Hematopoietic multipotent progenitor cell treated with erythropoietin and hydrocortisone succinate and interleukin-3 and kit ligand, for 8 days (in vitro differentiated cells): ENCODE measurements at regions not wholly inside any gene's neighbourhood (a gene's known extent, or its start where the extent isn't known, plus 50 kb on each side); places are given as distances from the start of the nearest gene placed in this dataset.
"Not testable (repeated sequence)": the region's sequence is repeated elsewhere in the genome, so short reads cannot be mapped to it uniquely, and the experiment has no call there.

Experiments used
- DNase-seq: peaks from one replicate; pipeline ENCODE4 v3.0.0-alpha.2; 2015

DNA sequence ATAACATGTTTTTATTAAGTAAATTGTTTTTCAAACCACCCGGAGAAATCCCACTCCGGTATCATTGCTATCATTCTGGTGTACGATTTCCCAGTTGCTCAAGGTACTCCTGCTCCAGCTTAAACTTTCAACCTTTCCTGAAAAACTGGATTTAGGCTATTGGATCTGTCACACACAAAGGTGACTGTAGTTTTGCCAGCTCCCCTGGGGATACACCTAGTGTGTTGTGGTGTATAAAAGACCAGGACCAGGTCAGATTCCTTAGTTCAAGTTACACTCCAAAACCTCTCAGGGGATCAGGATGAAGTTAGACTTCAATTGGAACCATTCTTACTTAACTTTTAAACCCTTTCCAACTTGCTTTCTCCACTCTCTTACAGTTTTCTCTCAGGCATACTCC, 303.9 kb downstream of the NOVA1 start:
- DNase-seq, result no peak

DNA sequence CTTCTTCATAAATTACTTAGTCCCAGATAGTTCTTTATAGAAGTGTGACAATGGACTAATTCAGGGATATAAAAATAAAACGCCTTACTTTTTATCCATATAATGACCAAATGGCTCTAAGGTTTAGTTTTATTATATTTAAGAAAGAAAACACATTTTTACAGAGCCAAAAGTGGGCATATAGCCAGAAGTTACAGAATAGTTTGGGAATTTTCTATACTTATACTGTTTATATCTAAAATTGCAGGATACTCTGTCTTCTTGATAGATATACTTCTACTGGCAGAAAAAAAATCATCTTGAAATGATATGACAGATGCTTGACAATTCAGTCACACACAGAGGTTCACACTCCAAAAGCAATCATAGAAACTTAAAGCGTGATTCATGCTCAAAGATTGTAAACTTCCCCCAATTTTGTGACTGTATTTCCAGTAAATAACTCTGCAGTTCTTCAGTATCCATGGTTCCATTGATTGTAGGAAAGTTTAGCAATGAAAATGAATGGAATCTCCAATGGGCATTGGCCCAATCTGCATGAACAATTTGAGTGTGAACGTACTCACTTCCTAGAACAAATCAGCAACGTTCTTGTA, 307.8 kb downstream of the NOVA1 start:
- DNase-seq, result no peak

DNA sequence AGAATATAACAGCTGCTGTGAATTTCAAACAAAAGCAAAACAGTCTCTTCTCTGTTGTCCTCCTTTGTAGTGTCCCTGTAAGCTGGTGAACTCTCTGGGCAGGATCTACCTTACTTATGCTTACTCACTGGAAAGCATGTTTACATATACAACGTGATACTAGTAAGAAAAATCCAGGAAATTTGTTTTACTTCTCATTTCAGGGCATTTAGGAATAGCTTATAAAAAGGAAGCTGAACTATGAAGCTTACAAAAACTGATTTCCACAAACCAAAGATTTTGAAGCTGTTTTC, 311.0 kb downstream of the NOVA1 start:
- DNase-seq, result no peak

DNA sequence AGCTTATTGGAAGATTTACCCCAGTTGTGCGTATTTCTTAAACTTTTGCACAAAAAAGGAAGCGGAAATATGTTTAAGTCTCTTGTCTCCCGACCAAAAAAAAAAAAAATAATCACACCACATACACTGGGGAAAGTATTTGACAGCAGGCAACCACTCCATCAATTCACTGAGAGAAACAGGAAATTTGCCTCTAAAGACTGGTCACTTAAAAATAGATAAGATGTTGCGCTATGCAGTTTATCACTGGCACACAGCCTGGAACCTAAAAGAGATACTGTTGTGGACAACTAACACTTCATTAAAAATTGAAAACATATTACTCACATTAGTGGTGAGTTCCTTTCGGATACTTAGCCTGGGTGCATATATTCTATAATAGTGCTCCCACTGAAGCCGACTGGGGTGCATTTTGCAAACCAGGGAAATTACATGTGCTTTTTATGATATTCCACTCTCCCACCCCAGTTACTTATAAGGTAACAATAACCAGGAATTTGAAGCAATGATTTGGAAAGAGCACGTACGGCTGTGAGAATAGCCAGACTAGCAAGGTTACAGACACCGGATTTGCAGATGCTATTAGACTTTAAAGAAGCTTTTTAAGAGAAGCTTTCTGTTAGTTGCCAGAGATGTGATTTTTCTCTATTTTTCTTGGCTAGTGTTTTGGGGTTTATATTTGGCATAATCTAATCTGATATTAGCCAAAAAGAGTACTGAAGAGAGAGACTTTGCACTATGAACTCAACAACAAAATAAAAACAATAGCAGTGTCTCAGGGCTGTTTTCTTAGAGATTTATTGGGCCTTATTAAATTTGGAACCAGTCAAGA, 311.5 kb downstream of the NOVA1 start:
- DNase-seq, result peak; percentile 48

DNA sequence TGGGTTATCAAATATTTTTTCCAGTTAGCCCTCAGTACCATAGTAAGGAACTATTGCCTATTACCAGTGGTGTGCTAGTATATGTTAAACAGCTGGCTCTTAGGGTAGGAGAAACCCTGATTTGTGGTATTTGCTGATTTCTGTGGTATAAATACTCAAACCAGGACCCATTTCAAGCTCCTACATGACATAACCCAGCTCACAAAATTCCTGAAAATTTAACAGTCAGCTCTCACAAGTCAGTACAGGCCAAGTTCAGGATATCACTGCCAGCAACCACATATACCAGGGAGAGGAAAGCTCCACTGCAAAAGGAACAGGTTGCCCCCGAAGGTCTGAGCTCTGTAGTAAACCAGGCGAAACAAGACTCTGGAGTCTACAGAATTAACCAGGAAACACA, 315.3 kb downstream of the NOVA1 start:
- DNase-seq, result no peak

DNA sequence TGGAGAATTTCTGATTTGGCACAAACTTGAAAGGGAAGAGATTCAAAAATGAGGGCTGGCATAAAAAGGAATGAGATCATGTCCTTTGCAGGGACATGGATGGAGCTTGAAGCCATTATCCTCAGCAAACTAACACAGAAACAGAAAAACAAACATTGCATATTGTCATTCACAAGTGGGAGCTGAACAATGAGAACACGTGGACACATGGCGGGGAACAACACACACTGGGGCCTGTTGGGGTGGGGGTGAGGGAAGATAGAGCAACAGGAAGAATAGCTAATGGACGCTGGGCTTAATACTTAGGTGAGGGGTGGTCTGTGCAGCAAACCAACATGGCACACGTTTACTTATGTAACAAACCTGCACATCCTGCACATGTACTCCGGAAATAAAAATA, 315.8 kb downstream of the NOVA1 start:
- DNase-seq, result not testable (repeated sequence)

DNA sequence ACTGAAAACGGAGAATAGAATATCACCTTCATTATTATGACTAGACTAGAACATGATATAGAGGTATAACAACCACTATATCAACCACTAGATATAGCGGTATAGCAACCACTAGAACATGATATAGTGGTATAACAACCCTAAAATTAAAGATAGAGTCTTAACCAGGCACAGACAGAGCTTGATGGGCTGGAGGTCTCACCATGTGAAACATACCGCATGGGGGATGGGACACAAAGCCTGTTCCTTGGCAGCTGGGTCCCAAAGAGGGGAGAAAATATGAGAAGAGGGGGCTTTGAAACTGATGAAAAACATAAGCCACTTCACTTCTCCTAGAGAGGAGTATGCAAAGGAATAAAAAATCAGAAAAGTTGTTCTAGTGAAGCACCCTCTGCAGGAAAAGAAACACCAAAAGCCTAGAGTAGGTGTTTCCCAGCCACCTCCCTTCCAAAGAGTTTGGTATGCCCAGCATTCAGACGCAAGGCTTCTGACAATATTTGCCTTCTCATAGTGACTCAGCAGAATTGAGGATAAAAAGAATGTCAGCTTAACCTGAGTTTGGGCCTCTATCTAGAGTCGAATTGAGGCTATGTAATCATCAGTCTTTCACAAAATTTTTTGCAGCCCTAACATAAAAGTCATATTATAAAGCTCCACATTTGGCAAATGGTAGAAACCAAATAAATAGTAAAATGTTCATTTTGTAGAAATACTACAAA, 316.4 kb downstream of the NOVA1 start:
- peak; percentile 87 for DNase-seq

DNA sequence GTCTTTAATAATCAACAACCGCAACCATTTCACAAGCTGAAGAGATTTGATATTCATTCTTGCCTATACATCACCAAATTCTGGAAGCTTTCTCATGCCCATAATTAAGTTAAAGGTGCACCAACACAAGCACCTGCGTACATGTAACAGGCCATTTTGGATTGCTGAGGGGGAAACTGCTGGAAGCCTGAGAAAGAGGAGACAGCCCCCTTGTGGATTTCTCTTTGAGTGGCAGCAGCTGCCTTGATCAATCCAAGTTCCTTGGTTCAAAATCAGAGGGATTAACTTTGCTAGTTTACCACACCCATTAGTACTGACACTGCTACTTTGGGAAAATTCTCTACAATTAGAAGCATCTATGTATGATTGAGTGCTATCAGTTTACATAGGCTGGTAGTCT, 321.1 kb downstream of the NOVA1 start:
- no peak for DNase-seq

DNA sequence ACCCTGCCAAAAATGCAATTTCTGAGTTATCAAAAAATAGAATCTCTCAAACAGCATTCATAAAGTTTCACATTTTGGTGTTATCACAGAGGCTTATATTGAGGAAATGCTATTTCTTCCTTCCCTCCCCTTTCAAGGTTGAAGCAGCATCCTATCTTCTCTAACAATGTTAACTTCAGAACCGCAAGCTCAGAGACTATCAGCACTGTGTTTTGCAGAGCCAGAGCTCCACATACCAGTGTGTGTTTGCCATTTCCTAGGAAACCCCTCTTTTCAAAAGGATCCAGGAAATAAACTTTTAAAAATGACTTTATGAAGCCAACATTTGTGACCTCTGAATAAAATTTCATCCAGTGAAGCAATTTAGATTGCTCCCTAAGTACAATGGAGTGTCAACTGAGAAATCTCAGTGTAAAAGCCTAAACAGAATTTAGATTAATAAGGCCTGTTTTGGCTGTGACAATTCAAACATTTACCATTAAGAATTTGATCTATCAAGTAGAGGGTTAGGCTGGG, 332.6 kb downstream of the NOVA1 start:
- no peak for DNase-seq

DNA sequence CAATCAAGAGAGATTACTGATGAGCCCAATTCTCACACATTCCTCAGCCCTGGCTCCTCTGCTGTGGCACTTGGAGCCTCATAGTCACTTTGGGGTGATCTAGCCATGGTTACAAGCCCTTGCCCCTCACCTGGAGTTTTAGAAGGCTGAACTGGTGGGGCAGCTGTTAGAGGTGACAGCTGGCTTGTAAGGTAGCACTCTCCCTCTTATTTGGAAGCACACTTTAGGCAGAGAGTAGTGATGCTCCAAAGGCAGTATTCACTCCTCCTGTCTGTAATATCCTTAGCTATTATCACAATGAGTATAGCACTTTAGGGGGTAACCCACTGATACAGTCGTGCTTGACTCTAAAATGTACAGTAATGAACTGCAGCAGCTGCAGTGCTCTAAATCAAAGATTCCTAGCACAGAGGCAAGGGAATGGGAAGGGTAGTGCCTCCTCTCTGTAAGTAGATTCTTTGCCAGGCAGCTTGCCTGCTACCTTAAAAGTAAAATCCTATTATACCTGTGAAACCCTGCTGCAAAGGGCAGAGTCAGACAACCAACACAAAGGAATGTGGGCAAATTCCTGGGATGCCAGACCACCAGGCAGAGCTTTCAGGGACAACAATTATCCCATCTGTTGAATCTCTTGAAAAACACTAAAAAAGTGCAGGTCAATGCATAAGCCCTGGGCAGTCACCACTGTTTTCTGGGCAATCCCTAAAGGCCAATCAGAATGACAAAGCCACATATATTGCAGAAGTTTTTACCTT, 336.3 kb downstream of the NOVA1 start:
- no peak for DNase-seq

DNA sequence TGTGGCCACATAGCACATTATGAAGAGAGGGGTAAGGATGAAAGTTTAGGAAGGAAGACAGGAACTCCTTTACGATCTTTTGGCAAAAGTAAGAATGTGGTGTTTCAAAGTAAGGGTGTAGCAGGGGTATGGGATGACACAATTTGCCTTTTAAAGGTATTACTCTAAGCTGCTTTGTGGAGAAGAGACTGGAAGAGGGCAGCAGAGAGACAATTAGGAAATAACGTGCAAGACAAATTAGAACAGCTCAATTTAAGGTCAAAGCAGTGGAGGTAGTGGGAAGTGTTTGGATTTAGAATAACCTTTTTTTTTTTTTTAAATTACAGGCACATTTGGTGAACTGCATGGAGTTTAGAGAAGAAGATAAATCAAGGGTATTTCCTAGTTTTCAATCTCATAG, 342.6 kb downstream of the NOVA1 start:
- DNase-seq, result peak; percentile 3

DNA sequence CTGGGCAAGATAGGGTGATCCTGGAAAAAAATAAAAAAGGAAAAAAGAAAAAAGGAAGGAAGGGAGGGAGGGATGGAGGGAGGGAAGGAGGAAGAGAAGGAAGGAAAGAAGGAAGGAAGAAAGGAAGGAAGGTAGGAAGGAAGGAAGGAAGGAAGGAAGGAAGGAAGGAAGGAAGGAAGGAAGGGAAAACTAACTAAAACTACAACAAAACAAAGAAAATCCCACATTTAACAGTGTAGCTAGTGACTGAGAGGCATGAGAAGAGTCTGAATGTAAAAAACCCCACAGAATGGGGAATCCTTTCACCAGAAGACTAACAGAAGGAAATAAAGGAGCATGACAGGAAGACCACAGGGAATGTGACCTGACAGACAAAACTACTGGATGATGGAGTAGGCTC, 345.7 kb downstream of the NOVA1 start:
- DNase-seq, result no peak

DNA sequence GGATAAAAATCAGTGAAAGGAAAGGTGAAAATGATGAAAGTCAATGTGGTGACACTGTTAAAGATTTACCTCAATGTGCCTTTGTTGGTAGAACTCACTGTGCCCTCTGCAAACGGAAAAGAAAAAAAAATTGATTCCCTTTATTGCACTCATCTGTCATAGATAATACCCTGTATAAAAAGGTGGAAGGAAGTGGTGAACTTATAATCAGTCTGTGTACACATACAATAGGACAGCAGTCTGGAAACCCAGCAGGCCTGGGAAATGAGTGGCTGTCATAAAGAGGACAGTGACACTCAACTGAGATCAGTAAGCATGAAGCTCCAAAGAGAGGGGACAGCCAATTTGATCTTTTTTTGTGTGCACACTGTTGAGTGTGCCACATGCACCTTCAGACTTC, 364.7 kb downstream of the NOVA1 start:
- DNase-seq, result no peak

DNA sequence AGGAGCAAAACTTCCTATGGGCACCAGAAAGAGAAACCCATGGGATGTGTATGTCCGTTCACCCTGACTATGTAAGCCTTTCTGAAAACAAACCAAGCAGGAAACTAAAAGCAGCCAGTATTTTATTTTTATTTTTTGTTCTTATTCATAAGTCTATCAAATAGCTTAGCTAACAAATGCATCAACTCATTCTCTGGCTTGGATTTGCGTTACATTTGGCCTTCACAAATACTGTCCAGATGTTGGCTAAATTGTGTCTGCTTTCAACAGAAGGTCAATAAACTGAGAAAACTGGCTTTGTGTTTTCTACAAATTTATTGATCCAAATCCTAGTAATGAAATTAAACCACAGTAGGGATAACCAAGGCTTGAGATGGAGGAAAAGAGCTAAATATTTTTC, 379.0 kb downstream of the NOVA1 start:
- no peak for DNase-seq

DNA sequence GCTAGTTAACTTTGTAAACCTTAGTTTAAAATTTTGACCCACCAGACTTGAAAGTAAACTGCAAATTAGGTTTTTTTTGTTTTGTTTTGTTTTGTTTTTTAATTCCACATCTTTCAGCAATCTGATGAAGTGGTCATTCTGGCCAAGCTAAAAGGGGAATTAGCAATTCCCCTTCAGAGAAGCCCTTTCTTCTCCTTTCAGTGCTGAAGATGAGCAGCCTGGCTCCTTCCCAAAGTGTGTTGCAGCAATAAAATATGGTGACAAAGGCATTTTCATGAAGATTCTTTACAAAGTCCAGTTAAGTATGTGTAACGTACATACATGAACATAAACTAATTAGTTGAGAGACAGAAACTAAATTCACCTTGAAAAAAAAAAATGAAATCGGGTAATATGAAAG, 380.1 kb downstream of the NOVA1 start:
- DNase-seq, result no peak

DNA sequence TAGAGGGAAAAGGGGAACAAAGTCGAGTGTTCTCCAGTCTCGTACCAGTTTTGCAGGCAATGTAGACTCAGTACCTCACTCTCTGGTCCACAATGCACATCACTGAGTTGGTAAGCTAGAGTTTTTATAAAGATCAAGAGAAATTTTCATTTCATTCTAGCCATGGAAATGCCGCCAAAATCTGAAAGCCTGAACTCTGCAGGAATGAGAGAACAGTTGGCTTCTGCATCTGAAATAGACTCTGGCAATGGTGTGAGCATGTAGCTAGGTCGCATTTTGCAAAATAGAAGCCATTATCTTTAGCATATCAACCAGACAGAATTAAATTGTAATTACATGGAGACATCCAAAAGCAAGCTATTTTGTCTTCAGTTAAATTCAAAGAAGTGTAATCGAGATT, 381.0 kb downstream of the NOVA1 start:
- DNase-seq, result no peak

DNA sequence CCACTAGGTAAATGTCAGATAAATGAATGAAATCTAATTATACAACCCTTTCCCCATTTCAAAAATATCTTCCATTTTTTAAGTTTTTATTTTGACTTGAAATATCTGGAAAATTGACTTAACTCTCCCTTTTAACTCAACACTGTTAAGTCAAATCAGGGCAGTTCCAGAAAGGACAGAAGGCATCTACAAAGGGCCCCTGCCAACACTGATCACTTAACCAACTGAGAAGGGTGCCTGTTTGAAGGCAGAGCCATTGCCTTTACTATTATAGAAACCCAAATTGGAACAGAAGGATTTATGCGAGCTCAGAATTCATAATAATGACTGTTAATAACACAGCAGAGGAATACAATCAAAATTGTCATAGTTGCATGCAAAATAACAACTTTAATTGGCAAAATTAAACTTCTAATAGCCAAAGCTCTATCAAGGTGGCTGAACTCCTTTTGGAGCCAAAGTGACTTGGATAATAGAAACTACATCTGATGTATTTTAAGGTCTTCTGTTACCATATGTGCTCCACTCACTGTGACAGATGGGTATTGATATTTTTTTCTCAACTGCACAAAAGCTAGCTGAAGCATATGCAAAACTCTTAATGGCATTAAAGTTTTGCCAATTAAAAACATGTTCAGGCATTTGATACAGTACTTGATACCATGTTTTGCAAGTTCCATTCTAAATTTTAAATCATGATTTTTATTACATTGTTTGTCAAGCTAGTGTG, 383.8 kb downstream of the NOVA1 start:
- DNase-seq, result no peak

DNA sequence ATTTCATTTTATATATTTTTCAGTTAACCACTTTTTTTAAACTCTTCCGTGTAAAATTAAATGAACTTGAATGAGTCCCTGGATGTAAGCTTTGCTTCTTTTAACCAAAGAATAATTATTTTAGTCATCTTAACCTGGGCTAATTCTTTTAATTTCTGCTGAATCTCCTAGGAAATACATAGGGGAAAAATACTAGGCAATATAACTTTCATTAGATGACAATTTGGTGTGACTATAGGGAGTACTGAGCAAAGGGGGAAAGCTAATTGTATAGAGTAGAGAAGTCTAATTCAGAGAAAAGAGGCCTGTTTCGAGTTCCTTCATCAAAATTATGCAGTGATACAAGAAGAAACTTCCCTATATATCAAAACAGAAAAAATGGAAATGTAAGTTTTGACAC, 388.1 kb downstream of the NOVA1 start:
- no peak for DNase-seq

DNA sequence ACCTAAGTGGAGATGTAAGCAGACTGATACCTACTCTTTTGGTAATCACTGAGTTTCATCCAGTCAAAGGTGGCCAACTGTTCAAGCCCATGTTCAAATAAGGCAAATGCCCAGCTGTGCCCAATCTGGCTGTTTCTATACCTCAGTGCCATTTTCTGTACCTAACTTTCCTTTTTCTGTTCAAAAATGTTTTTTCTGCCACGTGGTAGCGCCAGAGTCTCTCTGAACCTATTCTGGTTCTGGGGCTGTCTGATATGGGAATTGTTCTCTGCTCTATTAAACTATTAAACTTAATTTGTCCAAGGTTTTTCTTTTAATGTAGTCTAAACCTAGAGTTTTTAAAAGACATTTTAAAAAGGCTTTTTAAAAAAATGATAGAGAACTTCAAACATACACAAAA, 391.2 kb downstream of the NOVA1 start:
- no peak for DNase-seq

DNA sequence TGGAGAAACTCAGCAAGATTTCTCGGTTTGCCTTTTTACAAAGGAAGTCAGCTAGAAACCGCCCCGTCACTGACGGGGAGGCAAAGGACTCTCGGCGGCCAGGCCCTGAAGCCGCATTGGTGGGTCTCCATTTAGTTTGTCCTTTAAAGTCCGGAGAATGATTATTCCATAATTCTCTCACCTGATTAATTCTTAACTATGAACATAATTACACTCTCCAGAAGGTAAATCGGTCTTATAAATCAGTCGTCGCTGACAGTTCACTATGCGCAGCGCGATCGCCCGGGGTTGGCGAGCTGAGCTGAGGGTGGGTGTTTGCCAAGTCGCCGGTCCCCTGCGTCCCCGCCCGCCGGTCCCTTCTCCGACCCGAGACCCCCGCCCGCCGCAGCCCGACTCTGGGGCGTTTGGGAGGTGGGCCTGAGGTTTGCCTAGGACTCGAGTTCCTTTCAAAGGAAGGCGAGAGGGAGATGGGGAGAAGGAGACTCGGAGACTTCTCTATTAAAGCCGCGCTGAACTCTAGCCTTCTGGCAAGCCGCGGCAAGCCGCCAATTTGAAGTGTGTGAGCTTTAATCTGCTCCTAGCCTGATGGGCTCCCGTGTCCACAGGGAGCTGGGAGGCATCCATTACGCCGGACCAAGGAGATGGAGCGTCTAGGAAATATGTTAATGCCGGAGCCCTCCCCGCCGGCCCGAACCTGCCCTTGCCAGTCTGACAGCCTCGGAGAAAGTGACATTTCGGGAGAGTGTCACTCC, 392.9 kb downstream of the NOVA1 start:
- DNase-seq, result no peak

DNA sequence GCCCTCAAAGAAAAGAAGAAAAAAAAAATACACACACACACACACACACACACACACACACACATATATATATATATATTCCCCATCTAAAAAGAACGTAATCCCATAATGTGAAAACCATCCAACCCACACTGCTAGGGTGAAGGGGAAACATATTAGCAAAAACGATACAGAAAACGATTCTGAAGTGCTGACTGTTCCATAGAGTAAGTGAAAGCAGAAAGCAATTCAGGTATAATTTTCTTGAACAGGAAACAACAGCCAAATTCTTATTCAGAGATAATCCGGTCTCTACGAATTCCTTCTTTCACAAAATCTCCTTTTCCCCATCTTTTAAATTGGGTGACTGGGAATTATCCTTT, 393.5 kb downstream of the NOVA1 start:
- no peak for DNase-seq

DNA sequence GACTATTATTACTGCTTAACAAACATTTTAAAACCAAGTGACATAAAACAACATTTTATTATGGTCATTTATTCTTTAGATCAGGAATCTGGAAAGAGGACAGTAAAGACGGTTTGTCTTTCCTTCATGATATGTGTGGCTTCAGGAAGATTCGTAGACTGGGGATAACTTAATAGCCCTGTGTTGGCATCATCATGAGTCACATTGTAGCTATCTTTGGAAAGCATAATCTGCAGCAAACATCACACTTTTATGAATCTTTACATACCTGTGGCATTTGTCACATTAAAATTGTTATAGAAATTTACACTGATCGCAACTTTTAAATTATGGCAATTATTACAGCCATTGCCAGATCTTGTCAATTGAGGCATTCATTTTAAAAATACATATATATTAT, 397.1 kb downstream of the NOVA1 start:
- no peak for DNase-seq
